ENCODE measurements at regions not wholly inside any gene's neighbourhood (a gene's known extent, or its start where the extent isn't known, plus 50 kb on each side); places are given as distances from the start of the nearest gene placed in this dataset.

DNA sequence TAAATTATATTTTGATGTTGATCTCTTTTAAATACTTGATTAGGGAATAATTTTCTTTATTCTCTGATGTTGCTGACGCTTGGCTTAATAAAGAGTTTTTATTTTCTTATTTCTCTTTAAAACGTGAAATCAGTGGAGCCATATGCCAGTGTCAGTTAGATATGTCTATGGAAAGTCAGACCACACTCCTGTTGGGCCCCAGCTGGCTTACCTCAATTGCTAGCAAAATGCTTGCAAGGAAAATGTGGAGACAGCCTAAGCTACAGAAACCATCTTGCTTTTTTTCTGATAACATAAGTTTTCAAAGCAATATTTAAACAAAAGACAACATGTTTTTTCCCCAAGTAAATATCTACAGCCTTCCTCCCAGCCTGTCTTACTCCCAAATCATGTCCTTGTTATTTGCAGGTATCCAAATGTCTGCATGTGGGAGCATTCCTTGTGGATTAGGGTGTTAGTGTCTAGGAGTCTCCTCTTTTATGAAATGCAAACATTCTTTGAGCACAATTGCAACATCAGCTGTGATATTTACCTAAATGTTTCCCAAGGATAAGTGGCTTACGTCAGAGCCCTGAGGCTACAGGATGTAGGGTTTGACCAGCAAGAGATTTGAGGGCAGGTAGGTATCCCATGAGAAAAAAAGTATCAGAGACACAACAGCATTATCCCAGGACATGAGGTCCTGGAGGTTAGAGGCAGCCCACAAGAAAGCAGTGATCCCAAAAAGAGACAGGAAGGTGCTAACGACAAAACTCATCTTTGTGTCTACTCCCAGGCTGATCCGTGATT lies 117.2 kb upstream of the KCNJ15 start:
- ATAC-seq (no peak), DNase-seq (no peak)
- intact Hi-C loops (cut with micrococcal nuclease), result no loop called here

DNA sequence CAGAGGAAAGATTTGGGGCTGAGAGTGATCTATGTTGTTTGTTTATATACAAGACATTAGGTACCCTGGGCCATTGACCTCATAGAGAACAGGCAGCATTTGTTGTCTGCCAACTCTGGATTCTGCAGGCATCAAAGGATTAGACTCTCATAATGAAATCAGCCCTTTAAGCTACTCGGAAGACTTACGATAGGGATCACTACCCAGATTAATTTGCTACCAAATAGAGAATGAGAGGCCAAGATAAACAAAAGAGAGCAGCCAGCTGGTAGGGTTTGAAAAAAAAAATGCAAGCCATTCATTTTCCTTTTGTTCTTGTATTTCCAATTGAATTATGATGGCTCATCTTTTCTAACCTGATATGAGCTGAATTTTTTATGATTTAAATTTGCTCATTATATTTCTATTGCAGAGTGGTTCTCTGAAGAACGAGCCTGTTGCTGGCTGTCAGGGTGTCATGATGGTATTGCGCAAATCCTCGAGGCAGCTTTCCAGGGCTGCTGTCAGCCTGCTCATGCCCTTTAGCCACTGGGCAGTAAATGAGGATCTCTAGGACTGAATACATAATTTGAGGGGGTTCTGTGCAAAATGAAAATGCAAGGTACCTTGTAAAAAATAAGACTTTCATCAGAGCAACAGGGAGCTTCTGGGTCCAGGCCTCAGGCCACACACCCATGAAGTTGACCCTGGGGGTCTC lies 116.4 kb upstream of the KCNJ15 start:
- ATAC-seq (peak; percentile 78), DNase-seq (peak; percentile 63)
- intact Hi-C loops (cut with micrococcal nuclease), result no loop called here

DNA sequence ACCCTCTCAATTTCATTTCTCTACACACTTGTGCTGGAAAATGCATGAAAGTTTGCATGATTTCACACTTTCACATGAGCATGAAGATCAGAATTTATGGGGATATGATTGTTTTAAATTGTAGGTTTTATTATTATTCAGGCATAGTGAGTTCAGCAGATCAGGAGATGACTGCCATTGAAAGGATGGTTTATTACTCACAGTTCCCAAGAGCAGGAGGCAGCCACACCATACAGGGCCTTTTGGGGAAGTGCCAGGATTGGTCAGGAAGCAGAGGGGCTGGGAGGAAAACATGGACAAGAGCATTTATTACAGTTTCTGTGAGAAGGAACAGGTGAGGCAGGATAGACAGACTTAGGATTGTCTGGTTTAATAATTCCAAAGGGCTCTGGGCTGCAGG lies 114.6 kb upstream of the KCNJ15 start:
- intact Hi-C loops (cut with micrococcal nuclease), result no loop called here
- DNase-seq, result no peak
- no peak for ATAC-seq

DNA sequence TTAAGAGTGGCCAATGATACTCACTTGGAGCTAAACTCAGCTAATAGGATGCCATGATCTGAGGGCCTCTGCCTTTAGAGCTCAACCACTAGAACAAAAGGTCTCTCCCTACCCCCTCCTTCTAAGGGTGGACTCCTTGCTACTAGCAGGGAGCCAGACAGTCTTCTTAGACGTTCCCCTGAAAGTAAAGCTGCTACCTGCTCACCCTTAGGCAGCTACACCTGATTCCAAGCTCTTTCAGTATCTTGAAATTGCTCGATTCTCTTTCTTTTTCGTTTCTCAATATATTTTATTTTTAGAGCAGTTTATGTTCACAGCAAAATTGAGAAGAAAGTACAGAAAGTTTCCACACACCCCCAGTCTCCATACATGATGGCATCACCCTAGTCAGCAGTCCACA lies 112.6 kb upstream of the KCNJ15 start:
- intact Hi-C loops (cut with micrococcal nuclease), result no loop called here
- DNase-seq (no peak), ATAC-seq (no peak)

DNA sequence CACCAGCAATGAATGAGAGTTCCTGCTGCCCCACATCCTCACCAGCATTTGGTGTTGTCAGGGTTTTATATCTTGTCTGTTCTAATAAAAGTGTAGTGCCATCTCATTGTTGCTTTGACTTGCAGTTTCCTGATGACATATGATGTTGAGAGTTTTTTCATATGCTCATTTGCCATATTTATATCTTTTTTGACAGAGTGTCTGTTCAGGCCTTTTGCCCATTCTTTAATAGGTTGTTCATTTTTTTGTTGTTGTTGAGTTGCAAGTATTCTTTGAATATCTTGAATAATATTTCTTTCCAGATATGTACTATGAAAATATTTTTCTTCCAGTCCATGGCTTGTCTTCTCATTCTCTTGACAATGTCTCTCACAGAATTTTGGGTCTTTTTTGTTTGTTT lies 111.7 kb upstream of the KCNJ15 start:
- intact Hi-C loops (cut with micrococcal nuclease), result no loop called here
- DNase-seq, result no peak
- no peak for ATAC-seq

DNA sequence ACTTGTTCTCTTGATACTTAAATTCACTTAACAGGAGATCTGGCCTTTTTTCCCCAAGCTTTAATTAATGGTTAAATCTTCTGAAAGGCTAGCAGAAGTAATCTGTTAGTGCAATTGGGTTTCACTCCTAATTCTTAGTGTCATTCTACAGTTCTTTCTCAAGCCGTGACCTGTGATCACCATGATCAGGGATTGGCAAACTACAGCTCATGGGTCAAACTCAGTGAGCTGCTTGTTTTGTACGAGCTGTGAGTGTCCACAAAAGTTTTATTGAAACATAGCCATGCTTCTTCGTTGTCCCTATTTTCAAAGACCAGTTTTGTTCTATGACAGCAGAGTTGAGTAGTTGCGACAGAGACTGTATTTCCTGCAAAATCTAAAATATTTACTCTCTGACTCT lies 109.4 kb upstream of the KCNJ15 start:
- ATAC-seq (no peak), DNase-seq (no peak)
- intact Hi-C loops (cut with micrococcal nuclease), result no loop called here

DNA sequence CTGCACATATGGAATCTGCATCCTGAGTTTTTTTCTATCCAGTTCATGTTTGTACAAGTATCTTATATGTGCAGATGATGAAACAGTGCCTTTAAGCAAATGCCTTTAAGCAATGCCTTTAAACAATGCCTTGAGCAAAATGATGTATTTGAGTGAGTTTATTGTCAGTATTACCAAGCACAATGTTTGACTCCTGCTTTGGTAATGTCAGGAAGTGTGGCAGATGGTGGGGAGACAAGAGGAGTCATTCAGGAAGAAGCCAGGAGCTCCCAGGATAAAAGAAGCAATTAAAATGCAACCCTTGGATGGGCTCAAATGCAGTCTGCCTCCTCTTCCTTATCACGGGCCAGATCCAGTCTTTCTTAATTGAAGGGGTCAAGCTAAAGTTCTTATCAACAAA lies 108.7 kb upstream of the KCNJ15 start:
- ATAC-seq (no peak), DNase-seq (no peak)
- intact Hi-C loops (cut with micrococcal nuclease), result no loop called here

DNA sequence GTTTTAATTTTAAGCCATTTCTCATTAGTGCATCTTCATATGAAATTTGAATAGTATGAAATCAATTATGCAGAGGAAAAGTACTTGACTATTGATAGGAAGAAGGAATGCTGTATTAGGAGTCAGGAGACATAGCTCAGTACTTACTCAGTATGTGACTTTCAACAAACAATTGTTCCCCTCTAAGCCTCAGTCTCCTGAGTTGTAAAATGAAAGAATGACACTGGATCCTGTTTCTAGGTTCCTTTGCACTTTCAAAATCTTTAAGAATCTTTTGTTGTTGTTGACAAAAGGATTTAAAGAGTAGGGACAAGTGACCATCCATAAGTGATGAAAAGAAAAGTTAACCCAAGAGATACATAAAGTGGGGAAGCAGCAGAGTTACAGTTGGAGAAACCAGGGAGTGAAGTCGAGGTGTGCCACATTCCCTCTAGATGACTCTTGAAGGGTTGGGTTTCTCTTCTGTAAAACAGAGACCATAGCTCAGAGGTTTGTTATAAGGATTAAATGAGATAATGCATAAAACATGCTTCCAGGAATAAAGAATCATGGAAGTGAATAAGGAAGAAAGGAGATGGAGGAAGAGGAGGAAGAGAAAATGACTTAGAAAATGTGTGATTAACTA lies 105.7 kb upstream of the KCNJ15 start:
- no peak for DNase-seq
- intact Hi-C loops (cut with micrococcal nuclease), result no loop called here
- no peak for ATAC-seq

DNA sequence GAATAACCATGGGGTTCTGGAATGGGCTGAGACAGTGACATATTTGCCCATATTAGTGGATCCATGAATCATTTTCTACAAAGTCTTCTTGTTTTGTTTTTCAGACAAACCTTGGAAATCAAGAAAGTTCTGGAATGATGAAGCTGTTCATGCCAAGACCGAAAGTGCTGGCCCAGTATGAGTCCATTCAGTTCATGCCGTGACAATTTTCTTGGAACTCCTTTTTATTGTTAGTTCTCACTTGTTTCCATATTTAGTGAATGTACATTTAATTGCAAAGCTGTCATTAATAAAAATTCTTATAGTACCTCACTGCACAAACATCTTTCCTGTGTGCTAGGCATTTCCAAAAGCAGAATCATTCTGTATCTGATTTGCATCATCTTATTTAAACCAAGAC lies 100.6 kb upstream of the KCNJ15 start:
- intact Hi-C loops (cut with micrococcal nuclease), result loop anchor here (5.0 kb wide), 1 partner anchor 61 kb away; no protein-coding TSS in a partner anchor
- no peak for DNase-seq
- ATAC-seq, result no peak

DNA sequence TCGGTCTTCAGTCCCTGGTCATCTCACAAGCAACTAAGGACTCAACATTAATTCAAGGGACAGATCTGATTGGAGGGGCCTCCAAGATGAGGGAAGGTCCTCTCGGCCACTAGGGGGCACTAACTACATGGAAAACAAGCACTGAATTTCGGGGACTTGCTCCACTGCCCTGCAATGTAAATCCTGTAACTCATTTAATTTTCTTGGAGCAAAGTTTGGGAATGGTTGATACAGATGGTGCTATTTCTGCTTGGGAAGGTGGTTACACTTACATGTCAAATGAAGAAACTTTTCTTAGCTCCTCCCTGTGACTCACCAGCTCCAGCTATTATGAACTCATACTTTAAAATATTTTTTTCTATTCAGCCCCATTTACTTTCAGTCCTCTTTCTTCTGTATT lies 97.4 kb upstream of the KCNJ15 start:
- DNase-seq (peak; percentile 47), ATAC-seq (peak; percentile 65)
- intact Hi-C loops (cut with micrococcal nuclease), result loop anchor here (2.0 to 5.0 kb wide), 2 partner anchors 58 to 197 kb away; no protein-coding TSS in a partner anchor

DNA sequence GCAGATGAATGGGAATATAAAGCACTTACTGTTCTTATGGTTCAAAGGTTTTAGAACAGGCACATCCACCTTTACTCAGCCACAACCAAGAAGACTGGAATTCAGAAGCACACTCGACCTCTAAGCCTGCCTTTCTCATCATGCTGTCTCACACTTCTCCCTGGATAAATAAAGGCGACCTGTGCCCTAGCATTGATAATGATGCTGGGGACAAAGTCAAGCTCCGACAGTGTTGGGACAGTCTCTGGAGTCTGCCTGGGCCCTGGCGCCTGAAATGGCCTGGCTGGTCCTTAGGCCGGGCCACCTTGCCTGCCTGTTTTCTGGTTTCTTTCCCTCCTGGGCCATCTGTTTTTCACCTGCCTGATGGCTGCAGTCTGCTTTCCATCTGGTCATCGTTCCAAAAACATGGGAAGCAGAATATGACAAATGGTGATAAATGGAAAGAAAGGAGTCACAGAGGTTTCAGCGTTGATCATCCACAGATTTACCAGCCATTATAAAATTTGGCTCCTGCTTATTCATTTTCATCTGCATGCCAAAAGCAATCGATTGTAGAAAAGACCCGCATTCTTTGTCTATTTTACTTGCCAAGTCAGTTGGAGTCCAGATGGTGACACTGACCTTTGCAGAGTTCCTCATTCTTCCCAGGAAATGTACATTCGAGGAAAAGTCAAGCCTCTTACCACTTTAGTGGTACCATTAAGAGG lies 91.2 kb upstream of the KCNJ15 start:
- intact Hi-C loops (cut with micrococcal nuclease), result no loop called here

DNA sequence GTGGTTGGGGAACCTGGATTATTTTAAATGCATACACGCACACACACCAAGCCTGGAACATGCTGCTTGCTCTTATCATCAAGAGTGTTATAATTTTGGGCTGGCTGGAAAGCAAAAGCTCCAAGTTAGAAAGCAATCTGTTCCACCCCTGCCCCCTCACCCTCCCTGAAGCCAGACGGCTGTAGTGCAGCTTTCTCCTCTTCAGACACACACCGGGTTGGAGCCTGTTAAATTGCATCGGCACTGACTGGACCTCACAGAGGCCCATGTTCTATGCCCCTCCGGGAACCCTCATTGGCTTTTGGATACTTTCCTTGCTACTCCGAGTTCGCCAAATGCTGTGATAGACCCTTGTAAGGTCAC lies 90.6 kb upstream of the KCNJ15 start:
- DNase-seq (no peak), ATAC-seq (peak; percentile 51)
- intact Hi-C loops (cut with micrococcal nuclease), result no loop called here

More for the DNA sequence above, 91.2 kb upstream of the KCNJ15 start:
- DNase-seq (no peak), ATAC-seq (no peak)

DNA sequence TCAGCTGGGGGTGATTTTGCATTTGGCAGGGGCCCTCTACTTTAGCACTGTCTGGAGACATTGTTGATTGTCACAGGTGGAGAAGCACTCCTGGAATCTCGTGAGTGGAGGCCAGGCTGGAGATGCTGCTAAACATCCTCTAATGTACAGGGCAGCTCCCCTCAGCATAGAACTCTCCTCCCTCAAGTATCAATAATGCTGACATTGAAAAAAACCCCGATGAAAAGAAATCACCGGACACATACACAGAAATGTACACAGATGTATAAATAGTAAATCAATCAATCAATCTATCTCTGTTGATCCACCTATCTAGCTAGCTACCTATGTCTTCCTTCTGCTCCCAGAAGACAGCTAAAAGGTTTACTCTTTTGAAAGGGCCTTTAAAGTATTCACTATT lies 89.4 kb upstream of the KCNJ15 start:
- no peak for DNase-seq
- intact Hi-C loops (cut with micrococcal nuclease), result no loop called here
- ATAC-seq, result no peak

DNA sequence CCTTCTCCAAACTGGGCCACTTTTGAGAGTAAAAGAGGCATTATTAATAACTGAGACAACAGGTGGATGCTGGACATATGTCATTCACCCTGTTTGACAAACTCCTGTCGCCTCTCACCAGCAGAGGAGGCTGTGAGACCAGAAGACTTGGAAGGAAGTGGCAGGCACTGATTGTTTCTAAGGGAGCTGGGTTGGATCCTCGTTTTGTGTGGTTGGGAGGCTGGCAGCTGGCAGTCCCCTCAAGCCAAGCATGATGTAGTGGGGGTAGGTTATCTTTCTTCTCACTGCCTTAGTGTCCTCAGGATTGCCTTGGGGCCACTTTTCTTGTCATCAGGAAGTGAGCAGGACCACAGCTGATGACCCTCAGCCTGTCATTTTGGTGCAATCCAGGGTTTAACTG lies 86.5 kb upstream of the KCNJ15 start:
- DNase-seq, result no peak
- no peak for ATAC-seq
- intact Hi-C loops (cut with micrococcal nuclease), result no loop called here

DNA sequence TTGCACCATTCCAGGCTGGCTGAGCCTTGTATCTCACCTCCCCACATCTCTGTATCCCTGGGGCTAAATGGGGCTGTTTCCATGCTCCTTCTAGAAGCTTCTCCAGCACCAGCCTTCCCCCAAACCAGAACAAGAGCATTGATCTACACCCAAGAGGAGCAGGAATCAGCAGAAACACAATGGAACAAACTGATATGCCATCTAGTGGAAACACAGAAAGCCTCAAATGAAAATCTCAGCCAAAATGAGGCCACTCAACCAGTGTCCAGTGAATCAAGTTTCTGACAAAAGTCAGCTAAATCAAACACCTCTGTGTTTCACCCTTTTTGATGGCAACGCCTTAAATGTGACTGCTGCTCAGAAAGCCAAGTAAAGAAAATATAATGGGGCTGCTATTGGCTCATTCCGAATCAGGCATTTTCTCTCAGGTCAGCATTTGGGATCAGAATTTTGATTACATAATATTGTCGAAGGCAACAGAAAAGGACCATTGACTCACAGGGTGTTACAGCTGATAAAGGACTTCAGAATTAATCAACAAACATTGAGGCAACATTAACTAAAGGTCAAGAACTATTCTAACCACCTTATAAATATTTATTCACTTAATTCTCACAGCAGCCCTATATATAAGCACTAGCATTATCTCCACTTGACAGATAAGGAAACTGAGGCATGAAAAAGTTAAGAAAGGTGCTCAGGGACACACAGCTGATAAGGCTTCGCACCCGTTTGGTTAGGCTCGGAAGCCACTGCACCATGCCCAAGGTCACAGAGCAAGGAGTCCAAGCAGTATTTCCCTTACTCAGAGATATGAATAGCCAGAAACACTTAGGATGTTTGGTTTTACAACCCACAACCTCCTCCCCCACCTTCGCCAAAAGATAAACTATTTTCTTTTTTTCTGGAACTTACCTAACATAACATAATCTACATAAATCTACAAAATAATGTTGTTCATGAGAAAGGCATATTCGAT lies 85.8 kb upstream of the KCNJ15 start:
- no peak for DNase-seq
- intact Hi-C loops (cut with micrococcal nuclease), result no loop called here
- ATAC-seq, result no peak

DNA sequence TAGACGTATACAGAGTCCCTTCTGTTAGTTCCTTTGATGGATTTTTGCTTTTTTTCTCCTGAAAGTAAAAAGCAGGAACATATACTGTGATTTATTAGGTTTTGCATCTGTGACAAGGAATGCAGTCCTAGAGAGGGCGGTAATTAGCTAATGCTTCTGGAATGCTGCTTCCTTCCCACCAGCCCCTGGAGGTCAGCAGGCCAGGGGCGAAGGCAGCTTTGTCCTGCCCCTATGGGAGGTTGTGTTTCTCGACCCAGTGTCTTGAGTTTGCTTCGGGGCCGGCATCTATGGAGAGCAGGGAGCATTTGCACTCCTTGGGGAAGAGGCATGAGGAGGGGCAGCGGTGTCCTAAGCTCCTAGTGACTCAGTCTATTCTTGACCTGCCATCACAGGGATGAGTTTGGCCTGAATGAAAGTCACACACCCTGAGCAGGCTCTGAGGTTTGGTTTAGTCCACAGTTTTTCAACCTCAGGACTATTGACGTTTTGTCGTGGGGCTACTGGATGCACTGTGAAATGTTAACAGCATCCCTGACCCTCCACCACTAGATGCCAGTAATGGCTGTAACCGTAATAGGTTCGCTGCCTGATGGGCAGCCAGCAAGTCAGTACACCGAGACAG lies 85.0 kb upstream of the KCNJ15 start:
- ATAC-seq (peak; percentile 66), DNase-seq (peak; percentile 27)
- intact Hi-C loops (cut with micrococcal nuclease), result no loop called here

DNA sequence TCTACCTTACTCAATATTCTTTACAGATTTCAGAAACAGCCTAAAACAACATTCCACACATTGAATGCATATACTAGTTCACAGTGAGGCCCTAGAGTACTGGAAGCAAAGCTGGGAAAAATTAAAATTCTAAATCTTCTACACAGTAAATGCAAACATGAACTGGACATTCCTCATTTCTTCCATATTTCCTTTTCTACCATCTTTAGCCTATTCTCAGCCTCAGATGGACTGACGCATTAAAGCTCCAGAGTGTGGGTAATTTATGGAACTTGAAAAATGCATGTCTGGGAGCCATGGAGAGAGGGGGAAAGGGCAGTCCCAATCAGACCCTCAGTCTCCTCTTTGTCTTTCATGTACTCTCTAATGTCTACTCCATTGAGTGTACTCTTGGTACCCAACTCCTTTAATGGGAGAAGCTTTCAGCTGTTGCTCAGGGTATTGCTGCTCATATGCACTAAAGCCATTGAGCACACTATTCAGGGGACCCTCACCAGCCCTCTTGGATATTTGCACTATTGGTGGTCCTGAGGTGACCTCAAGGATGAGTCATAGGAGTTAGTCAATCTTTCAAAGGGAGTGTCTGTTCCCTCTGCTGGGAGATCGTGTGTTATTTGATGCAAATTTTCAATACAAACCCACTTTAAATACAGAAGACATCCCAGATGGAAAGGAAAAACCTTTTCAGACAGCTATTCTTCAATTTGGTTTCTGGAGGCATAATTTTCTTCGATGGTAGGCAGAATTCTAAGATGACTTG lies 83.3 kb upstream of the KCNJ15 start:
- ATAC-seq, result no peak
- intact Hi-C loops (cut with micrococcal nuclease), result no loop called here
- no peak for DNase-seq

DNA sequence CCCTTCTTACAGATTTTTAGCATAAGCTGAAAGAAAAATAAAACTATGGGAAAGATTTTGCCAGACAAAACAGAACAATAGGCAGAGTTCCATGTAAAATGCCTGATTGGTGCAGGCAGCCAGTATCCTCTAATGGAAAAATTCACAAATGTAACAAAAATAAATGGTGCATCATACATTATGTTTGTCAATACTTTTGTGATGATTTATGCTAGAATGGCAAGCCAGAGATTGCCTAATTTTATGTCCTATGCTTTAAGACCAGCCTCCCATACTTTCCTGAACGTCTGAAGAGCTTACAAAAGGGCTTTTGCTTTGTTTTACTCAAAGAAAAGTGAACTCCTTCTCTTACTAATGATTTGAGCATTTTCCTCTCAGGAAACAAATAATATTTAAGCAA lies 81.5 kb upstream of the KCNJ15 start:
- DNase-seq (no peak), ATAC-seq (no peak)
- intact Hi-C loops (cut with micrococcal nuclease), result no loop called here
